Testis (tissue), 2 donors: ENCODE measurements at regions not wholly inside any gene's neighbourhood (a gene's known extent, or its start where the extent isn't known, plus 50 kb on each side); places are given as distances from the start of the nearest gene placed in this dataset.
A peak's percentile ranks its signal among the peaks of the same experiment; 100 is the strongest.

Experiments
- CTCF ChIP-seq, 3 experiments: fragments of 450-650 bp in 2 of 3; fragments of 200-600 bp in 1 of 3; sonication (generic) in 1 of 3; IDR thresholded peaks; one replicate each; pipeline ENCODE4 v1.5.1; 2016 to 2019; ENCODE audit warnings: antibody characterized with exemption in 3 of 3, mild to moderate bottlenecking in 2 of 3, moderate library complexity in 1 of 3
- POLR2A ChIP-seq: fragments of 450-650 bp; IDR thresholded peaks from one replicate; pipeline ENCODE4 v1.6.1; 2017; ENCODE audit warnings: antibody characterized with exemption, mild to moderate bottlenecking, moderate library complexity

- TF ChIP-seq CTCF (IDR thresholded peaks at IDR 0.05) (peak in 2 of 3 experiments; percentile 13 to 19), POLR2A (no peak)
Measured at GRCh38 chr17:14813649-14814370, 451.3 kb downstream of the PMP22 start.
